ENCODE measurements at regions not wholly inside any gene's neighbourhood (a gene's known extent, or its start where the extent isn't known, plus 50 kb on each side); places are given as distances from the start of the nearest gene placed in this dataset.
"Not testable (repeated sequence)": the region's sequence is repeated elsewhere in the genome, so short reads cannot be mapped to it uniquely, and the experiment has no call there.

DNA sequence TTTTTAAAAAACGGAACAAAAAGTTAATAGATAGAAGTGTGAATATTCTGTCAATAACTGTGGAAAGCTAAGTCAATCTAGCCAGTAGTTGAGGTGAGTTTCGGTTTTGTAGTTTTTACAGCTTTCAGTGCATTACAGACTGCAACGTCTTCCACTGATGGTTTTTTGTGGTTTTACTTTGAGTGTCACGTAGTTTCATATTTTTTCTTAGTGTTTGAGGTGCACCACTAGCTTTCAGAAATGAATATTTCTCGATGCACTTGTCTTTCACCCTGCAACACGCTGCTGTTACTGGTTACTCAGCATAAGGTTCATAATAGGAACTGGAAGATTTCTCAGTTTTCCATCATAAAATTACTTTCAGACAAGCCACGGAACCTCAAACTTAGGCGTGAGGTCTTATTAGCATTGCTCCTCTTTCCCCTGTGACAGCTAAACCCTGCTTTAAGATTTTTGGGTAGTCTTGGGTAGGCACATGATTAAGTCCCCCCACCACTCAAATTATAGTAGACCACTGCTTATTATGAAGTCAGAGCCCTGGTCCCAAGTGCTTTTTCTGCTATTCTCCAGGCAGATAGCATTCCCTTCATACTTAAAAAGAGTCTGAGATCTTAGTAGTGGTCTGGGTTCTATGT is 1412.7 kb downstream of the KCNT2 start:
- no peak for DNase-seq (ENCODE audit: low read depth, low spot score)
- in situ Hi-C loops (cut with HindIII; ENCODE audit: low pct_unique_long_range_greater_than_20kb, low sequenced_read_pairs) = no loop called here

DNA sequence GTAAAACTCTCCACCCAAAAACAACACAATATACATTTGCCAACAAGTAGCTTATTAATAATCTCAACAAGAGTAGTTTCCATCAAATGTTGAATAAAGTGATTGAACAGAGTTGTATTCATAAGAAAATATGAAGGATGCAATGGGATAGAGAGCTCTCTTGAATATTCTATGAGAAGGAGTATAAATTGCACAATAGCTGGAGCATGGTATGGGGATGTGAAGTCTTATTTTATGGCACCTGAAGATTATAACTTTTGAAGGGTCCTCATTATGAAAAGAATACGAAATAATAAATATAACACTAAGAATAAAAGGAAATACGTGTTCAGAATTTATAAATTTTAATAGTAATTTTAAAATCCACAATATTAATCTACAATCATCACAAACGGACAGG is 1415.1 kb downstream of the KCNT2 start:
- no peak for DNase-seq (ENCODE audit: low read depth, low spot score)
- in situ Hi-C loops (cut with HindIII; ENCODE audit: low pct_unique_long_range_greater_than_20kb, low sequenced_read_pairs) = no loop called here

- in situ Hi-C loops (cut with HindIII; ENCODE audit: low pct_unique_long_range_greater_than_20kb, low sequenced_read_pairs) = no loop called here
These were observed 1419.4 kb downstream of the KCNT2 start for GRCh38 chr1:195188821-195189220.

GRCh38 chr1:195186544-195186943 is 1421.7 kb downstream of the KCNT2 start:
- DNase-seq (ENCODE audit: low read depth, low spot score) = no peak
- in situ Hi-C loops (cut with HindIII; ENCODE audit: low pct_unique_long_range_greater_than_20kb, low sequenced_read_pairs) = no loop called here

More at GRCh38 chr1:195188821-195189220, 1419.4 kb downstream of the KCNT2 start:
- peak; percentile 39 for DNase-seq (ENCODE audit: low read depth, low spot score)

GRCh38 chr1:195185736-195186135 is 1422.5 kb downstream of the KCNT2 start:
- in situ Hi-C loops (cut with HindIII; ENCODE audit: low pct_unique_long_range_greater_than_20kb, low sequenced_read_pairs) = no loop called here
- DNase-seq (ENCODE audit: low read depth, low spot score) = no peak

DNA sequence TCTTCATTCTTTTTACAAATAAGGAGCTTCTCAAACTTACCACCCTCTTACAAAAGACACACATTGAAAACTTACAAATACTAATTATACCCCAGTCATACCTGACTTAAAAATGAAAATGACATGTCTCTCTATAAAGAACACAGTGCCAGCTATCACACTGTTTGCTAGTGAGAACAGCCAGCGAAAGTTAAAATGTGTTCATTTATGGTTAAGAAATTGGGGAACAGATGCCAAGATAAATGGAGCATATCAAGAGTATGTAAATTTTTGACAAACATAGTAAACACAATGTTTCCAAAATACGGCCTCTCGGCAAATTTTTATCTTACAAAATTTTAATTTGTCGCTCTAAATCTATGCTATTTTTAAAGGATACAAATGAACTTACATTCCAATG is 1422.9 kb downstream of the KCNT2 start:
- in situ Hi-C loops (cut with HindIII; ENCODE audit: low pct_unique_long_range_greater_than_20kb, low sequenced_read_pairs) = no loop called here
- DNase-seq (ENCODE audit: low read depth, low spot score) = no peak

- in situ Hi-C loops (cut with HindIII; ENCODE audit: low pct_unique_long_range_greater_than_20kb, low sequenced_read_pairs) = no loop called here
- peak; percentile 5 for DNase-seq (ENCODE audit: low read depth, low spot score)
These were observed 1434.5 kb downstream of the KCNT2 start for GRCh38 chr1:195173753-195174152.

DNA sequence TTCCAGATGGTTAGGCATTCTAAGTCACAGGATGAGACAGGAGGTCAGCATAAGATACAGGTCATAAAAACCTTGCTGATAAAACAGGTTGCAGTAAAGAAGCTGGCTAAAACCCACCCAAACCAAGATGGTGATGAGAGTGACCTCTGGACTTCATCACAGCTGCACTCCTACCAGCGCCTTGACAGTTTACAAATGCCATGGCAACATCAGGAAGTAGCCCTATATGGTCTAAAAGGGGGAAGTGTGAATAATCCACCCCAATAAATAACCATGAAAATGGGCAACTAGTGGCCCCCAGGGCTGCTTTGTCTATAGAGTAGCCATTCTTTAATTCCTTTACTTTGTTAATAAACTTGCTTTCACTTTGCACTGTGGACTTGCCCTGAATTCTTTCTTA is 1448.4 kb downstream of the KCNT2 start:
- in situ Hi-C loops (cut with HindIII; ENCODE audit: low pct_unique_long_range_greater_than_20kb, low sequenced_read_pairs); DNase-seq (ENCODE audit: low read depth, low spot score): not testable (repeated sequence)

DNA sequence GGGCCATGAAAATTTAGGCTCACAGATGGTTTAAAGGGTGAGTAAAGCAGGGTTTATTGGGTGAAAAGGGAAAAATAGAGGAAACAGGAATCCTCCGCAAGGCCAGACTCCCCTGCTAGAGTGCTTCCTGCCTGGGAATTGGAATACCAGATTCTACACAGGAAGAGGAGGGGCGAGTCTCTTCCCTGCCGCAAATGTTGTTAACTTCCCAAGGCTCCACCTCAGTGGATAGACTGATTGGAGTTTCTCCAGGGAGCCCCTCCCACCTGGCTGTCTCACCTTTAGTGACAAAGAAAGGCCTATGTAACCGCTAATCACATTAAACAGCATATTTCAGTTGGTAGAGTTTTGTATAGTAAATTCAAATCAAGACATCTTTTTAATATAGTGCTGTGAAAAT is 1450.1 kb downstream of the KCNT2 start:
- DNase-seq (ENCODE audit: low read depth, low spot score) = no peak
- in situ Hi-C loops (cut with HindIII; ENCODE audit: low pct_unique_long_range_greater_than_20kb, low sequenced_read_pairs) = no loop called here

DNA sequence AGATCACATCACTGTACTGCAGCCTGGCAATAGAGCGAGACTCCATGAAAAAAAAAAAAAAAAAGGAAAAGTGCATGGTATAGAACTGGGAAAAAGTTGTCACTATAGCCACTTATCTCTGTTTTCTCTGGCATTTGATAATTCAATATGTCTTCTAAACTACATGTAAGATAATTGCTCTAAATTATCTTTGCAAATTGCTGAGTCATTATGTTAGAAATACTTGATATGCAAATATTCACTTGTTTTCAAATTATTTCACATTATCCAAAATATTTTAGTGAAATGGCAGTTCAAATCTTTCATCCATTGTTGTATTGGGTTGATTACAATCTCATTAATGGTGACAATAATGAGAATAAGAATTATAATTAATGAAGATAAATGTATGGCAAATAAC is 1455.1 kb downstream of the KCNT2 start:
- no peak for DNase-seq (ENCODE audit: low read depth, low spot score)
- in situ Hi-C loops (cut with HindIII; ENCODE audit: low pct_unique_long_range_greater_than_20kb, low sequenced_read_pairs) = no loop called here

- DNase-seq (ENCODE audit: low read depth, low spot score) = no peak
- in situ Hi-C loops (cut with HindIII; ENCODE audit: low pct_unique_long_range_greater_than_20kb, low sequenced_read_pairs) = no loop called here
These were observed 1457.5 kb downstream of the KCNT2 start for GRCh38 chr1:195150768-195151167.

DNA sequence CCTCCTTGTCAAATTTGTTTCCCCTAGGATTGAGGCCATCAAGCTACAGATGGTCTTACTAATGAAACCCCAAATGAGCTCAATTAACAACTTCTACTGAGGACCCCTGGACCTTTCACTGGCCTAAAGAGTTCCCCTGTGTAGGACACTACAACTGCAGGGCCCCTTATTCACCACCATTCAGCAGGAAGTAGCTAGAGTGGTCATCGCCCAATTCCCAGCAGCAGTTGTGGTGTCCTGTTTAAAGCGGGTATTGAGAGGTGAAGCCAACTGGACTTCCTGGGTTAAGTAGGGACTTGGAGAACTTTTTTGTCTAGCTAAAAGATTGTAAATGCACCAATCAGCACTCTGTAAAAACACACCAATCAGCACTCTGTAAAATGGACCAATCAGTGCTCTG is 1466.9 kb downstream of the KCNT2 start:
- in situ Hi-C loops (cut with HindIII; ENCODE audit: low pct_unique_long_range_greater_than_20kb, low sequenced_read_pairs) = no loop called here
- DNase-seq (ENCODE audit: low read depth, low spot score) = no peak

DNA sequence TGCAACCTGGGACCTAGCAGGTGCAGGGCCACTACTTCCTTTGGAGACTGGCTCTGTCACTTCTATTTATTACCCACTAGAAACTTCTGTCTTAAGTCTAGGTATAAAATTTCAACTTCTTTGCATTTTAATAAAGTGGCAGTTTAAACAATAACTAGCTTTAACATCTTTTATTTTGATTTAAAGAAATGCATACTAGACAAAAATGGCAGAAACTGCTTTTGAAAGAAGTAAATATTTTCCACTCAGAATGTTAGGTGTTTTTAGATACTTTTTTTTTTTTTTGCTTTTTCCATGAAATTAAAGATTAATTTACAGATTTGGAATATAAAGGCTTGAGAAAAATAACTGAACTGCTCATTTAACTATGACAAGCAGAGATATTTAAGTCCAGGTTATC is 1477.6 kb downstream of the KCNT2 start:
- DNase-seq (ENCODE audit: low read depth, low spot score) = no peak
- in situ Hi-C loops (cut with HindIII; ENCODE audit: low pct_unique_long_range_greater_than_20kb, low sequenced_read_pairs) = no loop called here

GRCh38 chr1:195122497-195122896 is 1485.7 kb downstream of the KCNT2 start:
- in situ Hi-C loops (cut with HindIII; ENCODE audit: low pct_unique_long_range_greater_than_20kb, low sequenced_read_pairs) = no loop called here

DNA sequence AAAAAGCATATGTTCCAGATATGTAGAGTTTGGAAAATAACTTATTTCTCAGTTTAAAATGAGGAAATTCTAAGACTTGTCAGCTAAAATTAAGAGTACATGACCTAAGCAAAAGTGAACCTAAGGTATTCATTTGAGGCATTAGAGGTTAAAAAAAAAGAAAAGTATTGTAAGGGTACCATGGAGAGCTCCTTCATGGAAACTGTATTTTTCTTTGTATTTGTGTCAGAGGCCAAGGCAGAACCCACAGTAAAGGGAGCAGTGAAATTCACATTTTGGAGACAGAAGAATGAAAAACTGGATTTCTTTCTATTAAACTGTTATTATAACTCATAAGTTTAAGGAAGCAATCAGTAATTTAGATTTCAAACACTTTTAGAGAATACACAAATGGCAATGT is 1494.8 kb downstream of the KCNT2 start:
- DNase-seq (ENCODE audit: low read depth, low spot score) = no peak
- in situ Hi-C loops (cut with HindIII; ENCODE audit: low pct_unique_long_range_greater_than_20kb, low sequenced_read_pairs) = no loop called here

More at GRCh38 chr1:195122497-195122896, 1485.7 kb downstream of the KCNT2 start:
- no peak for DNase-seq (ENCODE audit: low read depth, low spot score)

DNA sequence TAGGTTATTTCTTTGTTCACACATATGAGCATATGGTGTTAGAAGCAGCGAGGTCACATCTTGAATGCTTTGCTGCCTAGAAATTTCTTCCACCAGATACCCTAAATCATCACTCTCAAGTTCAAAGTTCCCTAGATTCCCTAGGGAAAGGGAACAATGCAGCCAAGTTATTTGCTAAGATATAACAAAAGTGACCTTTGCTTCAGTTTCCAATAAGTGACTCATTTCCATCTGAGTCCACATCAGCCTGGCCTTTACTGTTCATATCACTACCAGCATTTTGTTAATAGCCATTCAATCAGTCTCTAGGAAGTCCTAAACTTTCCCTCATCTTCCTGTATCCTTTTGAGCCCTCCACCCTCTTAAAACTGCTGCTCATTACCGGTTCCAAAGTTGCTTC is 1502.5 kb downstream of the KCNT2 start:
- in situ Hi-C loops (cut with HindIII; ENCODE audit: low pct_unique_long_range_greater_than_20kb, low sequenced_read_pairs) = no loop called here
- peak; percentile 31 for DNase-seq (ENCODE audit: low read depth, low spot score)

DNA sequence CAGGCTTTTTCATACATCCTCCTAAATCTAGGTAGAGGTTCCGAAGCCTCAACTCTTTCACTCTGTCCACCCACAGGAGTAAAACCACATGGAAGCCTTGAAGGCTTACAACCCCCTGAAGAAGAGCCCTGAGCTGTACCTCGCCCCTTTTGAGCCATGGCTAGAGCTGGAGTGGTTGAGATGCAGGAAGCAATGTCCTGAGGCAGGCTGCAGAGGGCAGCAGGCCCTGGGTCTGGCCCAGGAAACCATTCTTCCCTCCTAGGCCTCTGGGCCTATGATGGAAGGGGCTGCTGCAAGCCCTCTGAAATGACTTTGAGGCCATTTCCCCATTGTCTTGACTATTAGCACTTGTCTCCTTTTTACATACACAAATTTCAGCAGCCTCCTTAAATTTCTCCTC is 1503.0 kb downstream of the KCNT2 start:
- in situ Hi-C loops (cut with HindIII; ENCODE audit: low pct_unique_long_range_greater_than_20kb, low sequenced_read_pairs) = no loop called here
- DNase-seq (ENCODE audit: low read depth, low spot score) = no peak

GRCh38 chr1:195097316-195097715 is 1510.9 kb downstream of the KCNT2 start:
- in situ Hi-C loops (cut with HindIII; ENCODE audit: low pct_unique_long_range_greater_than_20kb, low sequenced_read_pairs) = no loop called here
- no peak for DNase-seq (ENCODE audit: low read depth, low spot score)

- in situ Hi-C loops (cut with HindIII; ENCODE audit: low pct_unique_long_range_greater_than_20kb, low sequenced_read_pairs) = no loop called here
- no peak for DNase-seq (ENCODE audit: low read depth, low spot score)
These were observed 1512.2 kb downstream of the KCNT2 start for GRCh38 chr1:195096051-195096521.

DNA sequence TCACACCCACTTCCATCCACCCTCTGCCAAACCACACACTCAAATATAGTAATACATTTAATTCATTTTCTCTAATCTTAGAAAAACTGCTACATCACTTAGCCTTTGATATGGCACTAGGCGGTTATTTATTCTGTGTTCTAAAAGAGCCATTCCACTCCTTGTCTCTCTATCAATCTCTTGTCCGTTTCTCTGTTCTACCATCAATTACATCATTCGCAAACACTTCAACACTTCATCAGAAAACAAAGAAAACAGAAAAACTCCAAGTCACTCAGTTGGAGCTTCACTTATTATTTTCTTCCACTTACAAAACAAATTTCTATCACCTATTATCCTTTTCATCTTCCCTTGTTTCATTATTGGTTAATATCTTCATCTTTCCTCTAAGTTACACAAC is 1523.0 kb downstream of the KCNT2 start:
- DNase-seq (ENCODE audit: low read depth, low spot score) = no peak
- in situ Hi-C loops (cut with HindIII; ENCODE audit: low pct_unique_long_range_greater_than_20kb, low sequenced_read_pairs) = no loop called here

Measured in SK-MEL-5 (cell line).